ENCODE measurements at regions not wholly inside any gene's neighbourhood (a gene's known extent, or its start where the extent isn't known, plus 50 kb on each side); places are given as distances from the start of the nearest gene placed in this dataset.

DNA sequence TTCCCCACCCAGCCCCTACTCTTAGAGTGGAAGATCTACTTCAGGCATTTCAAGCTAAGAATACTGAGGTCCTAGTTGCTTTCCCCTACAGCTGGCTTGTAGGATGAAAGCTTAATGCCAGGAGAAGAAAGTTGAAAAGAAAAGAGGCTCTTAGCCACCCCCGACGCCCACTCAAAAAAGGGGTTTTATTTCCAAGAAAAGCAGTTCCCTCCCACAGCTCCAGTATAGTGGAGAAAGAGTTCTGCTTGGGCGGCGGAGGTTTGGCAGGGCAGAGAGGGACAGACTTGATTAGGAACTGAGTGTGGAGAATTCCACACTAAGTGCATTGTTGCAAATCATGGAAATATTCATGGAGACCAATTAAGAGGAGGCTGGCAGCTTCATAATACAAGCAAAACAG, 470.9 kb downstream of the ETS1 start:
- TF ChIP-seq, protein P1, sequence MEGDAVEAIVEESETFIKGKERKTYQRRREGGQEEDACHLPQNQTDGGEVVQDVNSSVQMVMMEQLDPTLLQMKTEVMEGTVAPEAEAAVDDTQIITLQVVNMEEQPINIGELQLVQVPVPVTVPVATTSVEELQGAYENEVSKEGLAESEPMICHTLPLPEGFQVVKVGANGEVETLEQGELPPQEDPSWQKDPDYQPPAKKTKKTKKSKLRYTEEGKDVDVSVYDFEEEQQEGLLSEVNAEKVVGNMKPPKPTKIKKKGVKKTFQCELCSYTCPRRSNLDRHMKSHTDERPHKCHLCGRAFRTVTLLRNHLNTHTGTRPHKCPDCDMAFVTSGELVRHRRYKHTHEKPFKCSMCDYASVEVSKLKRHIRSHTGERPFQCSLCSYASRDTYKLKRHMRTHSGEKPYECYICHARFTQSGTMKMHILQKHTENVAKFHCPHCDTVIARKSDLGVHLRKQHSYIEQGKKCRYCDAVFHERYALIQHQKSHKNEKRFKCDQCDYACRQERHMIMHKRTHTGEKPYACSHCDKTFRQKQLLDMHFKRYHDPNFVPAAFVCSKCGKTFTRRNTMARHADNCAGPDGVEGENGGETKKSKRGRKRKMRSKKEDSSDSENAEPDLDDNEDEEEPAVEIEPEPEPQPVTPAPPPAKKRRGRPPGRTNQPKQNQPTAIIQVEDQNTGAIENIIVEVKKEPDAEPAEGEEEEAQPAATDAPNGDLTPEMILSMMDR (IDR thresholded peaks at IDR 0.05; ENCODE audit: low read depth, low read length) = no peak

DNA sequence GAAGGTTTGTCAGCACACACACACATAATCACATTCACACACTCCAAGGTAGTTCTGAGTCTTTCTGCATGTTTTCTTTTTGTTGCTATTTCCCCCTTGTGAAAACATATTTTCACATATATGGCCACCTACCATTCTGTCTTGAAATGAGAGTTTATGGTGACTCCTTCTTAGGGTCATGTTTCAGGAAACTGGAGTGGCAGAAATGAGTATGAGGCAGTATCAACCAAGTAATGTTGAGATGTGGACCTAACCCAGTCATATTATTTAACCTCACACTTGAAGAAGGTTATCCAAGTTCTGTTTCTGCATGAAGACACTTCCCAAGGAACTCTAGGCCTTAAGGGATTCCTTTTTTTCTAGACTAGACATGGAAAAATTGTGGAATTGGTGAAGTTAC, 481.4 kb downstream of the ETS1 start:
- TF ChIP-seq, protein P1 (IDR thresholded peaks at IDR 0.05; ENCODE audit: low read depth, low read length) = no peak
- no peak overlapping the region for H3K4me3 ChIP-seq (ENCODE audit: low read depth, low read length)

More for the DNA sequence above, 470.9 kb downstream of the ETS1 start:
- H3K4me3 ChIP-seq (ENCODE audit: low read depth, low read length) = no peak overlapping the region

DNA sequence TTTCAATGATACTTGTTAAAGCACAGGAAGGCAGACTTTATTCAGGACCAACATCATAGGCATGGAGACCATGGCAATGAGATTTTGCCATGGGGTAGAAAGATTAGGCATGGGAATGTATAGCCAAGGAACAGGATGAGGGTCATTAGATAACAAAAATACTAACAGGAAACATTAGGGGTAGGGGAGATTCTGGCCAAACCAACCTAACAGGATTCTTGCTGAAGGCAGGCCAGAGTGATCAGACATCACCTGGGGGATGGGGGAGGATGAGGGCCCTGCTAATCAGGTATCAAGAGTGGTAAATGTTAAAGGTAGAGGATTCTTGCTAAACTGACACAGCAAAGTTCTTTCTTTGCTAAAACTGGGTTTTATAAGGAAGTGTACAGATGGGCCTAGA, 481.8 kb downstream of the ETS1 start:
- no peak overlapping the region for H3K4me3 ChIP-seq (ENCODE audit: low read depth, low read length)
- TF ChIP-seq, protein P1 (IDR thresholded peaks at IDR 0.05; ENCODE audit: low read depth, low read length) = no peak

DNA sequence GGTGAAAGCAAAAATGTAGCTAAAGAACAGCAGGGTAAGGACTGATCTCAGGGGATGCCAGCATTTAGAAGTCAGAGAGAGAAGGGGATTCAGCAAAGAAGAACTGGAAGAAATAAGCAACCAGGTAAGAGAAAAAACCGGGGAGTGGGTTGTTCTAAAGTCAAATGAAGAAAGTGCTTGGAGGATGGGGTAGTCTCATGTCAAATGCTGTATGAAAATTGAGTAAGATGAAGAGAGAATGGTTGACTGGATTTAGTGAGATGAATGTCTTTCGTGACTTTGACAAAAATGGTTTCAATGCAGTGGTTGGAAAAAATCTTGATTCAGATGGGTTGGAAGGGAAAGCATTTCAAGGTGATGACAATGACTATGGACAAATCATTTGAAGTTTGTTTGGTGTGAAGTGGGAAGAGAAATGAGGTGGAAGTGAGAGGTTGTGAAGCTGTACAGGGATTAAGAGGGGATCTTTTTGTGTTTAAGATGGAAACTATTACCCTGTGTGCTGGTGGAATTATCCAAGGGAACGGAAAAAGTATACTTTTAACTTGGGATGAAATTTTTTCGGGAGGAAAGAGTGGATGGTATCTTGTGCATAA, 484.0 kb downstream of the ETS1 start:
- TF ChIP-seq, protein P1 (IDR thresholded peaks at IDR 0.05; ENCODE audit: low read depth, low read length) = no peak
- no peak overlapping the region for H3K4me3 ChIP-seq (ENCODE audit: low read depth, low read length)

DNA sequence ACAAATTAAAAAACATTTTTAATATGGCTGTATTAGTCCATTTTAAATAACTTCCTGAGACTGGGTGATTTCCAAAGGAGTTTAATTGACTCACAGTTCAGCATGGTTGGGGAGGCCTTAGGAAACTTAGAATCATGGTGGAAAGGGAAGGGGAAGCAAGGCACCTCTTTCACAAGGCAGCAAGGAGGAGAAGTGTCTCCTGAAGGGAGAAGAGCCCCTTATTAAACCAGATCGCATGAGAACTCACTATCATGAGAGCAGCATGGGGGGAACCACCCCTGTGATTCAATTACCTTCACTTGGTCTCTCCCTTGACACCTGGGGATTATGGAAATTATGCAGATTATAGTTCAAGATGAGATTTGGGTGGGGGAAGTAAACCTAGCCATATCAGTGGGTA, 488.6 kb downstream of the ETS1 start:
- H3K4me3 ChIP-seq (ENCODE audit: low read depth, low read length) = no peak overlapping the region
- TF ChIP-seq, protein P1 (IDR thresholded peaks at IDR 0.05; ENCODE audit: low read depth, low read length) = no peak

DNA sequence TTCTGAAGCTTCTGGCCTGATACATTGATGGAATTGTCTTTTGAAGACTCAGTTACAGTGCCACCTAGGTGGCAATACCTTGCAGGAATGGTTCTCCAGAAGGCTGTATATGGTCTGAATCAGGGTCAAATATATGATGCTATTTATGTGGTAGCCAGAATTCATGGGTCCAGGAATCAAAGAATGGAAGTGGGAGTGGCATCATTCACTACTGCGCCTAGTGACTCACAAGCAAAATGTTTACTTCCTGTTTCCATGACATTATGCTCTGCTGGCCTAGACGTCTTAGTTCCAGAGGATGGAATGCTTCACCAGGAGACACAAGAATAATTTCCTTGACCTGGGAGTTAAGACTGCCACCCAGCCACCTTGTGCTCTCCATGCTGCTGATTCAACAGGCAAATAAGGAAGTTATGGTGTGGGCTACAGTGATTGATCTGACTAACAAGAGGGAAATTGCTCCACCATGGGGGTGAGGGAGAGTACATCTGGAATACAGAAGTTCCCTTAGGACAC, 491.8 kb downstream of the ETS1 start:
- TF ChIP-seq, protein P1 (IDR thresholded peaks at IDR 0.05; ENCODE audit: low read depth, low read length) = no peak

DNA sequence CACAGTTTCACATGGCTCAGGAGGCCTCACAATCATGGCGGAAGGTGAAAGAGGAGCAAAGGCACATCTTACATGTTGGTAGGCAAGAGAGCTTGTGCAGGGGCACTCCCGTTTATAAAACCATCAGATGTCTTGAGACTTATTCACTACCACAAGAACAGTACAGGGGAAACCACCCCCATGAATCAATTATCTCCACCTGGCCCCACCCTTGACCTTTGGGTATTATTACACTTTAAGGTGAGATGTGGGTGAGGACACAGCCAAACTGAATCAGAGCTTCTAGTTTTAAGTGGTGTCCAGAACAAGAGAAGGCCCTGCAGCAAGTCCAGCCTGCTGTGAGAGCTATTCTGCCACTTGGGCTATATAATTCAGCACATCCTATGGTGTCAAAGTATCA, 493.7 kb downstream of the ETS1 start:
- TF ChIP-seq, protein P1 (IDR thresholded peaks at IDR 0.05; ENCODE audit: low read depth, low read length) = no peak
- H3K4me3 ChIP-seq (ENCODE audit: low read depth, low read length) = no peak overlapping the region

More for the DNA sequence above, 491.8 kb downstream of the ETS1 start:
- no peak overlapping the region for H3K4me3 ChIP-seq (ENCODE audit: low read depth, low read length)

Data from WI38 (cell line).